ENCODE measurements at regions not wholly inside any gene's neighbourhood (a gene's known extent, or its start where the extent isn't known, plus 50 kb on each side); places are given as distances from the start of the nearest gene placed in this dataset.
"Not testable (repeated sequence)": the region's sequence is repeated elsewhere in the genome, so short reads cannot be mapped to it uniquely, and the experiment has no call there.

GRCh38 chr6:115746583-115746982, 314.1 kb downstream of the FRK start:
- CTCF ChIA-PET (ENCODE audit: low intra/inter-chr PET ratio); H3K9me3 ChIP-seq (replicated peaks; ENCODE audit: control insufficient read depth, insufficient read depth, low read depth, low read length); H3K9me1 ChIP-seq (ENCODE audit: control insufficient read depth, insufficient read depth, low read length); H3K79me2 ChIP-seq (ENCODE audit: control insufficient read depth, insufficient read depth, low read length); BruUV-seq (replicated peaks); DNase-seq (ENCODE audit: extremely low read depth in 1 of 4, low spot score in 3 of 4); H3K4me2 ChIP-seq (ENCODE audit: insufficient read depth, low read length); H4K20me1 ChIP-seq (replicated peaks; ENCODE audit: control insufficient read depth, insufficient read depth, low read length); H3K36me3 ChIP-seq (ENCODE audit: control insufficient read depth, insufficient read depth, low read length); H3K4me1 ChIP-seq (replicated peaks in 1 of 2; ENCODE audit: control insufficient read depth in 2 of 2, insufficient read depth in 2 of 2, low read length in 2 of 2); H3K27me3 ChIP-seq (ENCODE audit: control insufficient read depth in 2 of 2, insufficient read depth in 2 of 2, low read length in 2 of 2); POLR2A ChIA-PET; intact Hi-C loops (cut with micrococcal nuclease); H3K9ac ChIP-seq (ENCODE audit: insufficient read depth in 1 of 2, low read depth in 2 of 2, low read length in 2 of 2); H3K4me3 ChIP-seq; H3K27ac ChIP-seq (ENCODE audit: extremely low read depth, low read depth, low read length); FAIRE-seq; ATAC-seq; in situ Hi-C loops (cut with MboI); H2AFZ ChIP-seq (ENCODE audit: low read depth, low read length): not testable (repeated sequence)
- WGBS (ENCODE audit: insufficient coverage, low coverage, missing lambda C conversion rate), result 2% methylated on average over 3 of the region's 3 CpGs

GRCh38 chr6:115740907-115741306, 319.8 kb downstream of the FRK start:
- FAIRE-seq, result no peak
- WGBS (ENCODE audit: insufficient coverage, low coverage, missing lambda C conversion rate), result 0% methylated on average over 1 of the region's 1 CpG
- CTCF ChIA-PET (ENCODE audit: low intra/inter-chr PET ratio), result no interaction called here
- H3K4me3 ChIP-seq, result no peak overlapping the region
- no peak for DNase-seq (ENCODE audit: extremely low read depth in 1 of 4, low spot score in 3 of 4)
- H3K9me1 ChIP-seq (ENCODE audit: control insufficient read depth, insufficient read depth, low read length), result no peaks in the 10 kb centered on the region
- ATAC-seq, result no peak
- no peaks in the 10 kb centered on the region for H4K20me1 ChIP-seq (replicated peaks; ENCODE audit: control insufficient read depth, insufficient read depth, low read length)
- no peaks in the 10 kb centered on the region for H3K79me2 ChIP-seq (ENCODE audit: control insufficient read depth, insufficient read depth, low read length)
- no peak overlapping the region for H2AFZ ChIP-seq (ENCODE audit: low read depth, low read length)
- no peak overlapping the region for H3K4me2 ChIP-seq (ENCODE audit: insufficient read depth, low read length)
- no peaks in the 10 kb centered on the region for H3K27me3 ChIP-seq (ENCODE audit: control insufficient read depth in 2 of 2, insufficient read depth in 2 of 2, low read length in 2 of 2)
- no peak overlapping the region for H3K9ac ChIP-seq (ENCODE audit: insufficient read depth in 1 of 2, low read depth in 2 of 2, low read length in 2 of 2)
- POLR2A ChIA-PET, result no interaction called here
- H3K27ac ChIP-seq (ENCODE audit: extremely low read depth, low read depth, low read length), result no peak overlapping the region
- H3K4me1 ChIP-seq (replicated peaks in 1 of 2; ENCODE audit: control insufficient read depth in 2 of 2, insufficient read depth in 2 of 2, low read length in 2 of 2), result no peaks in the 10 kb centered on the region
- H3K9me3 ChIP-seq (replicated peaks; ENCODE audit: control insufficient read depth, insufficient read depth, low read depth, low read length), result no peaks in the 10 kb centered on the region
- H3K36me3 ChIP-seq (ENCODE audit: control insufficient read depth, insufficient read depth, low read length), result no peaks in the 10 kb centered on the region
- intact Hi-C loops (cut with micrococcal nuclease) (no loop called here), in situ Hi-C loops (cut with MboI) (no loop called here)
- no TSS peak for BruUV-seq (replicated peaks)
- TF ChIP-seq RBM14 (IDR thresholded peaks at IDR 0.05; ENCODE audit: borderline replicate concordance, insufficient read depth, low read depth, low read length), result no peak
- TF ChIP-seq HDAC1 (IDR thresholded peaks at IDR 0.05), result no peak
- no peak for TF ChIP-seq SIX5 (IDR thresholded peaks at IDR 0.05; ENCODE audit: borderline replicate concordance in 1 of 2, insufficient read depth in 1 of 2, low read depth in 1 of 2, low read length in 2 of 2)
- no peak for TF ChIP-seq ZNF445 (CRISPR knock-in tag; IDR thresholded peaks at IDR 0.05; ENCODE audit: low read depth)
- TF ChIP-seq SIRT6 (IDR thresholded peaks at IDR 0.05; ENCODE audit: low read depth, low read length), result no peak
- TF ChIP-seq ZNF655 (CRISPR knock-in tag; IDR thresholded peaks at IDR 0.05), result no peak
- TF ChIP-seq SREBF1 (IDR thresholded peaks at IDR 0.05; ENCODE audit: borderline replicate concordance, low read depth, low read length), result no peak
- no peak for TF ChIP-seq SP1 (CRISPR knock-in tag; IDR thresholded peaks at IDR 0.05)
- no peak for TF ChIP-seq TBL1XR1 (IDR thresholded peaks at IDR 0.05; ENCODE audit: low read length in 2 of 2)
- no peak for TF ChIP-seq FOXA1 (IDR thresholded peaks at IDR 0.05; ENCODE audit: borderline replicate concordance)
- no peak for TF ChIP-seq THRB (CRISPR knock-in tag; conservative IDR thresholded peaks at IDR 0.05)
- no peak for TF ChIP-seq ASH1L (IDR thresholded peaks at IDR 0.05; ENCODE audit: borderline replicate concordance, low read depth, partially characterized antibody)
- TF ChIP-seq POLR3G (IDR thresholded peaks at IDR 0.05; ENCODE audit: extremely low read depth, insufficient read length, insufficient replicate concordance), result no peak
- TF ChIP-seq HNRNPLL (IDR thresholded peaks at IDR 0.05; ENCODE audit: low read depth, low read length, poor library complexity, severe bottlenecking), result no peak
- TF ChIP-seq ARNT (IDR thresholded peaks at IDR 0.05), result no peak
- TF ChIP-seq PHB (CRISPR knock-in tag; IDR thresholded peaks at IDR 0.05), result no peak

Measured in K562 (cell line).